Activated CD4-positive, alpha-beta memory T cell treated with anti-CD3 and anti-CD28 coated beads for 36 hours (primary cell): ENCODE measurements at regions not wholly inside any gene's neighbourhood (a gene's known extent, or its start where the extent isn't known, plus 50 kb on each side); places are given as distances from the start of the nearest gene placed in this dataset.
A peak's percentile ranks its signal among the peaks of the same experiment; 100 is the strongest.
"Not testable (repeated sequence)": the region's sequence is repeated elsewhere in the genome, so short reads cannot be mapped to it uniquely, and the experiment has no call there.

Experiments
- CTCF ChIA-PET: fragments of 350-600 bp; sonication (Branson Sonifier 250); formaldehyde crosslinking; loops from one replicate; lab custom pipeline; 2021; ENCODE audit warnings: antibody characterized with exemption, inconsistent platforms; lab: Charles Lee
- POLR2A ChIA-PET: fragments of 350-600 bp; sonication (Branson Sonifier 250); formaldehyde crosslinking; loops from one replicate; lab custom pipeline; 2021; ENCODE audit warnings: antibody characterized with exemption; lab: Charles Lee
- DNase-seq: peaks from one replicate; pipeline ENCODE4 v3.0.0-alpha.2; 2020
- H3K27ac Mint-ChIP-seq: one replicate; pipeline ENCODE4 v1.8.0; 2021; ENCODE audit warnings: mixed read lengths
- H3K27me3 Mint-ChIP-seq: one replicate; pipeline ENCODE4 v1.8.0; 2021; ENCODE audit warnings: mixed read lengths
- H3K36me3 Mint-ChIP-seq: one replicate; pipeline ENCODE4 v1.8.0; 2021; ENCODE audit warnings: mixed read lengths
- H3K4me1 Mint-ChIP-seq: one replicate; pipeline ENCODE4 v1.8.0; 2021; ENCODE audit warnings: low read depth, mixed read lengths
- H3K4me3 Mint-ChIP-seq: one replicate; pipeline ENCODE4 v1.8.0; 2021; ENCODE audit warnings: mild to moderate bottlenecking, mixed read lengths
- H3K9me3 Mint-ChIP-seq: one replicate; pipeline ENCODE4 v1.8.0; 2021; ENCODE audit warnings: mixed read lengths
- intact Hi-C: fragments of 100-400 bp; cut with micrococcal nuclease; formaldehyde crosslinking; loops from one replicate; pipeline ENCODE4 v1.15.1; 2023

DNA sequence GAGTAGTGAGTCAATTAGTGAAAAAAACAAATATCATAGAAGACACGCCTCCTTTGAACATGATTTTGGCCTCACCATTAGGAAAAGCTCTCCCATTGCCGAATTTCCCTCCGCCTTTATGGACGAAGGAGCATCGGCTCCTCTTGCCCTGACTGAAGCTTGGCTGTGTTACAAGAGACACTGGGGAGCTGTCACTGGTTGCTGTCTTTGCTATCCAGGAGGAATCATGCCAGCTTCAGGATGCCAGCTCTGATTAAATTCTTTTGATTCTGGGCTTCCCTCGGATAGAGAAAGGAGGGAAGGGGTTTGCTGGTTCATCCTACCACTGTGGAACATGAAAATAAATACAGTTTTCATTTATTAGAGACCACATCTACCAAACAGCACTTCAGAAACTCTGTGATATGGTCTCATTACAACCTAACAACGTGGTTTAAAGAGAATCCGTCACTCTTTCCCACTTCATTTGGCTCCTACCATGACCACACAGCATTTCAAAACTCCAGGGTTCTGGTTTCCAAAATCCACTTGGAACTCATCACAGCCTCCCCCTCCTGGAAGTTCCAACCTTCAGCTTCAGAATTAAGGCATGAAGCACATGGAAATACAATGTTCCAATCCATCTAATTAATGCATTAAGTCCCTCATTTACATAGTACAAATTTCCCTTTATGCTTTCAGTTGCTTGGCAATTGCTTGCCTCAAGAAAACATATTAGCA lies 446.0 kb downstream of the EFNB2 start:
- POLR2A ChIA-PET: no interaction called here
- Mint-ChIP-seq H3K9me3 (no peaks in the 10 kb centered on the region), H3K27ac (no peak overlapping the region), H3K4me3 (no peak overlapping the region), H3K36me3 (no peaks in the 10 kb centered on the region), H3K27me3 (no peaks in the 10 kb centered on the region), H3K4me1 (no peaks in the 10 kb centered on the region)
- DNase-seq: no peak
- CTCF ChIA-PET: no interaction called here
- intact Hi-C loops: no loop called here

DNA sequence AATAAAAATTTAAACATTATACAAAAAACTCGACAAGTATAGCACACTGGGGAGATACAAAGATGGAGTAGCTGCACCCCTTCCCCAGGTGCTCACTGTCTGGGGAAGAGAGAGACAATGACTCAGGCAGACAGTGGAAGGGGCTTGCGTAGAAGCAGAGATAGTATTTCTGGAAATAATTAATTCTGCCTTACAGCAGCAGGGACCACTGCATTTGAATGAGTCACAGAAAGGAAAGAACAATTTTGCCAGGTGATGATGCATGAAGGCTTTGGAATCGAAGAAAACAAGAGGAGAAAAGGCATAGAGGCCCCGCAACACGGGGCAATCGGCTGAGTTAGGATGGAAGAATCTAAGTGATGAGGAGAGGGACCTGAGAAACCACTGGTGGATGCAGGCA lies 447.4 kb downstream of the EFNB2 start:
- H3K27ac Mint-ChIP-seq: no peak overlapping the region
- no peaks in the 10 kb centered on the region for H3K27me3 Mint-ChIP-seq
- ChIA-PET POLR2A (no interaction called here), CTCF (no interaction called here)
- no peaks in the 10 kb centered on the region for H3K4me1 Mint-ChIP-seq
- H3K36me3 Mint-ChIP-seq: no peaks in the 10 kb centered on the region
- no peaks in the 10 kb centered on the region for H3K9me3 Mint-ChIP-seq
- intact Hi-C loops: no loop called here
- no peak for DNase-seq
- no peak overlapping the region for H3K4me3 Mint-ChIP-seq

GRCh38 chr13:106087201-106087600 lies 448.3 kb downstream of the EFNB2 start:
- Mint-ChIP-seq H3K27ac (no peak overlapping the region), H3K36me3 (no peaks in the 10 kb centered on the region), H3K4me3 (no peak overlapping the region), H3K9me3 (no peaks in the 10 kb centered on the region), H3K27me3 (no peaks in the 10 kb centered on the region), H3K4me1 (no peaks in the 10 kb centered on the region)
- ChIA-PET POLR2A (no interaction called here), CTCF (no interaction called here)
- intact Hi-C loops: no loop called here
- no peak for DNase-seq

- ChIA-PET CTCF (interaction anchor here (0.7 kb wide), 1 partner anchor 334 kb away, joined by 3 read pairs; no protein-coding TSS in a partner anchor), POLR2A (no interaction called here)
- Mint-ChIP-seq H3K27me3 (no peaks in the 10 kb centered on the region), H3K27ac (no peak overlapping the region), H3K9me3 (peaks cover 2% of the 10 kb centered on the region), H3K4me1 (no peaks in the 10 kb centered on the region), H3K36me3 (no peaks in the 10 kb centered on the region), H3K4me3 (no peak overlapping the region)
- DNase-seq: peak; percentile 11
- intact Hi-C loops: loop anchor here (2.0 kb wide), 1 partner anchor 453 kb away; no protein-coding TSS in a partner anchor
Measured at GRCh38 chr13:106083620-106084350, 451.7 kb downstream of the EFNB2 start.

DNA sequence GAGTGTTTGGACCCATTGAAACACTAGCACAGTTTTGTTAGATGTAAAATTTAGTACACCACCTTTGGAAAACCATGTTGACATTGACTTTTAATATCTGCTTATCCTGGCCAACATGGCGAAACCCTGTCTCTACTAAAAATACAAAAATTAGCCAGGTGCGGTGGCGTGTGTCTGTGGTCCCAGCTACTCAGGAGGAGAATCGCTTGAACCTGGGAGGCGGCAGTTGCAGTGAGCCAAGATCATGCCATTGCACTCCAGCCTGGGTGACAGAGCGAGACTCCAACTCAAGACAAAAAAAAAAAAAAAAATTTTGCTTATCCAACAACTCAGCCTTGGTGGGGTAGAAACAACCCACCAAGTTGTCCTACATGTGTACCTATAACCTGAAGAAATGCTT lies 454.2 kb downstream of the EFNB2 start:
- H3K4me3 Mint-ChIP-seq, H3K27me3 Mint-ChIP-seq, CTCF ChIA-PET, H3K4me1 Mint-ChIP-seq, POLR2A ChIA-PET, H3K27ac Mint-ChIP-seq, intact Hi-C loops, DNase-seq, H3K36me3 Mint-ChIP-seq, H3K9me3 Mint-ChIP-seq: not testable (repeated sequence)

GRCh38 chr13:106078191-106078590 lies 457.3 kb downstream of the EFNB2 start:
- Mint-ChIP-seq H3K9me3 (peaks cover 2% of the 10 kb centered on the region), H3K4me1 (no peaks in the 10 kb centered on the region), H3K27ac (no peak overlapping the region), H3K4me3 (no peak overlapping the region), H3K27me3 (no peaks in the 10 kb centered on the region), H3K36me3 (no peaks in the 10 kb centered on the region)
- intact Hi-C loops: no loop called here
- POLR2A ChIA-PET: no interaction called here
- CTCF ChIA-PET: no interaction called here
- DNase-seq: no peak

DNA sequence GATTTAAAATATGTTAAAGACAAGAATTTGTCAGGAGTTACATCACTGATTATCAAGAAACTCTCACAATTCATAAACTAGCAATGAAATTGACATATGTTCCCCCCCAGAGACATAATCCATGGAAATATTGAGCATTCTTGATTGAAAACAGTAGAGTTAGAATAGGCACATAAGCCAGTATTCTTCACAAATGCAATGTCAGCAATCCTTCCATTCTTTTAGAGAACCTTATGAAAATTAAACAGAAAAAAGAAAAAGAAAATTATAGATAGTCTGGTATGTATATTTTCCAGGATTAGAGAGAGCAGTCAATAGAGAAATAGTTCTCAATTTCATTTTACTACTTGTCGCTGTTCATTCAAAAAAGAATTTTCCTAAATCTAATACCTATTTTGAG lies 458.4 kb downstream of the EFNB2 start:
- no peak overlapping the region for H3K27ac Mint-ChIP-seq
- no peak for DNase-seq
- ChIA-PET POLR2A (no interaction called here), CTCF (no interaction called here)
- intact Hi-C loops: no loop called here
- no peaks in the 10 kb centered on the region for H3K27me3 Mint-ChIP-seq
- no peak overlapping the region for H3K4me3 Mint-ChIP-seq
- no peaks in the 10 kb centered on the region for H3K4me1 Mint-ChIP-seq
- H3K9me3 Mint-ChIP-seq: peaks cover 2% of the 10 kb centered on the region
- no peaks in the 10 kb centered on the region for H3K36me3 Mint-ChIP-seq

DNA sequence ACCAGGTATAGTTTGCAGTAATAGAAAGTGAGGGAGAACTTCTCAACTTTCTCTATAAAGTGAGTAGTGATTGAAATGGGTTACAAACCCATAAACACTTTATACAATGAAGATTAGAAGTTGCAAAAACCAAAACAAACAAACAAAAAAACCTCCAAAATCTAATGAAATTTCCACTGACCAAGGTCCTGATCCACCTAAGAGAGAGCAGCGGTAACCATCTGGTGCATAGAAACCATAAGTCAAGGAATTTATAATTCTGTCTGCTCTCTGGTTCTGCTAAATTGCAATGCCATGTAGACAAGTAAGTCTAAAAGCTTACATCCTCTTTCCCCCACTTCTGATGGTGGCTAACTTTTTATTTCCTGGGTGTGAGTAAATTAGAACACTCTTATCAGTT lies 463.4 kb downstream of the EFNB2 start:
- Mint-ChIP-seq H3K4me1 (no peaks in the 10 kb centered on the region), H3K4me3 (no peak overlapping the region), H3K9me3 (no peaks in the 10 kb centered on the region), H3K36me3 (no peaks in the 10 kb centered on the region), H3K27me3 (no peaks in the 10 kb centered on the region), H3K27ac (no peak overlapping the region)
- ChIA-PET POLR2A (no interaction called here), CTCF (no interaction called here)
- intact Hi-C loops: no loop called here
- DNase-seq: no peak

- ChIA-PET POLR2A (no interaction called here), CTCF (no interaction called here)
- no peak for DNase-seq
- Mint-ChIP-seq H3K36me3 (no peaks in the 10 kb centered on the region), H3K27ac (no peak overlapping the region), H3K9me3 (no peaks in the 10 kb centered on the region), H3K27me3 (peaks cover 2% of the 10 kb centered on the region), H3K4me3 (no peak overlapping the region), H3K4me1 (no peaks in the 10 kb centered on the region)
- intact Hi-C loops: no loop called here
Measured at GRCh38 chr13:106063591-106064313, 471.7 kb downstream of the EFNB2 start.

- no peaks in the 10 kb centered on the region for H3K9me3 Mint-ChIP-seq
- H3K4me3 Mint-ChIP-seq: no peak overlapping the region
- intact Hi-C loops: no loop called here
- no peaks in the 10 kb centered on the region for H3K36me3 Mint-ChIP-seq
- H3K4me1 Mint-ChIP-seq: no peaks in the 10 kb centered on the region
- no peak for DNase-seq
- H3K27ac Mint-ChIP-seq: no peak overlapping the region
- ChIA-PET POLR2A (no interaction called here), CTCF (no interaction called here)
- H3K27me3 Mint-ChIP-seq: no peaks in the 10 kb centered on the region
Measured at GRCh38 chr13:106061781-106062180, 473.7 kb downstream of the EFNB2 start.

DNA sequence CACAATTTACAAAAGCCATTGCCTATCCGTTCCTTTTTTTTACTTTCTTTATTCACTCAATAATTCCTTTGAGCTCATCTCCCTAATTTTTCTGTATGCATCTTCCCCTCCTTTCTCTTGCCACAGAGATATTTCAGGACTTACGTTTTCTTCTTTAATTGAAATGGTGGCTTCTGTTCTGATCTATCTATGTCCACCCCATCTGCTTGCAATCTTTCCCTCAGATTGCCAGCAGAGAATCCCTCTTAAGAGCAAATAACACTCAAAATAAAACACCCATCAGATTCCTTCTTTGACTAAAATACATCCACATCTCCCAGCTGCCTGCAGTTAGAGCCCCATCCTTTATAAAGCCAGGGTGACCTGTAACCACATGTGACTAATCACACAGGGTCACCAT lies 478.6 kb downstream of the EFNB2 start:
- Mint-ChIP-seq H3K27ac (no peak overlapping the region), H3K4me3 (no peak overlapping the region), H3K36me3 (no peaks in the 10 kb centered on the region), H3K4me1 (no peaks in the 10 kb centered on the region), H3K9me3 (no peaks in the 10 kb centered on the region), H3K27me3 (no peaks in the 10 kb centered on the region)
- ChIA-PET POLR2A (no interaction called here), CTCF (no interaction called here)
- intact Hi-C loops: no loop called here
- DNase-seq: no peak

DNA sequence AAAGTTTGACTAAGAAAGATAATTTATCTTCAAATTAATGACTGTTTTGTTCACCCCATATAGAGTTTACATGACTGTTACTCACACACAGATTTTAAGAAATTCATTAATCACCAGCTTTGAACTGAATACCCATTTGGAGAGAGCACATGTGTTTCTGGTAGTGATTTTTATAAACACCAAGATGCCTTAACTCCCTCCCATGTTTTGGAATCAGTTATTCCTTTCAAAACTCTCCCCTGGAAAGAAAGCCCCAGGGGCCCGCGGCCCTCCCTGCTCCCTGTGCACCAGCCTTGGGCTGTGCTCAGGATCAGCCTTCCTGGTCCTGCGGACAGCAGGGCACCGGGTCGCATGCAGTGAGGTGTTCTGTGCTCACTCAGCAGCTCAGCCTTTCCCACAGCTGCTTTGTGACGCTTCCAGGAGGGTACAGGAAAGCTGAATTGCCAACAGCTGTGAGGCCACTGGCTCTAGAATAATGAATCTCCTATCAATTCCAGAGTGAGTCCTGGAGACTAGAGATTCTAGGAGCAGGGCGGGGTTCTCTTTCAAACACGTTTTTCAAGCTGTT lies 483.2 kb downstream of the EFNB2 start:
- Mint-ChIP-seq H3K36me3 (no peaks in the 10 kb centered on the region), H3K4me3 (no peak overlapping the region), H3K9me3 (no peaks in the 10 kb centered on the region), H3K27ac (no peak overlapping the region), H3K27me3 (no peaks in the 10 kb centered on the region), H3K4me1 (no peaks in the 10 kb centered on the region)
- no peak for DNase-seq
- intact Hi-C loops: no loop called here
- CTCF ChIA-PET: no interaction called here
- POLR2A ChIA-PET: no interaction called here
